HG02885 (cell line): ENCODE measurements at regions not wholly inside any gene's neighbourhood (a gene's known extent, or its start where the extent isn't known, plus 50 kb on each side); places are given as distances from the start of the nearest gene placed in this dataset.
A peak's percentile ranks its signal among the peaks of the same experiment; 100 is the strongest.
"Not testable (repeated sequence)": the region's sequence is repeated elsewhere in the genome, so short reads cannot be mapped to it uniquely, and the experiment has no call there.

Source experiments
- ATAC-seq: cut with Tn5 transposase; IDR thresholded peaks from one replicate; pipeline ENCODE4 v1.9.1; 2021; ENCODE audit warnings: mild to moderate bottlenecking; ENCODE audit not compliant: unreplicated experiment, poor library complexity

GRCh38 chr2:143940720-143941119, 579.2 kb downstream of the ZEB2 start:
- no peak for ATAC-seq

- no peak for ATAC-seq
Observed at GRCh38 chr2:143939626-143940330, 580.1 kb downstream of the ZEB2 start.

- peak; percentile 18 for ATAC-seq
Observed at GRCh38 chr2:143937723-143938350, 582.1 kb downstream of the ZEB2 start.

GRCh38 chr2:143936848-143937722, 582.8 kb downstream of the ZEB2 start:
- ATAC-seq: peak; percentile 78

GRCh38 chr2:143936538-143936847, 583.4 kb downstream of the ZEB2 start:
- ATAC-seq: no peak

GRCh38 chr2:143935482-143935752, 584.5 kb downstream of the ZEB2 start:
- no peak for ATAC-seq

- no peak for ATAC-seq
Observed at GRCh38 chr2:143934626-143935481, 585.1 kb downstream of the ZEB2 start.

- no peak for ATAC-seq
Observed at GRCh38 chr2:143933946-143934569, 585.9 kb downstream of the ZEB2 start.

- no peak for ATAC-seq
Observed at GRCh38 chr2:143930891-143931290, 589.0 kb downstream of the ZEB2 start.

- no peak for ATAC-seq
Observed at GRCh38 chr2:143928613-143929012, 591.3 kb downstream of the ZEB2 start.

GRCh38 chr2:143928184-143928583, 591.7 kb downstream of the ZEB2 start:
- ATAC-seq: no peak

GRCh38 chr2:143926736-143927135, 593.2 kb downstream of the ZEB2 start:
- no peak for ATAC-seq

- ATAC-seq: not testable (repeated sequence)
Observed at GRCh38 chr2:143922261-143922830, 597.6 kb downstream of the ZEB2 start.

- no peak for ATAC-seq
Observed at GRCh38 chr2:143918465-143918989, 601.4 kb downstream of the ZEB2 start.

- no peak for ATAC-seq
Observed at GRCh38 chr2:143916781-143917180, 603.1 kb downstream of the ZEB2 start.

- no peak for ATAC-seq
Observed at GRCh38 chr2:143909577-143910353, 610.2 kb downstream of the ZEB2 start.

- ATAC-seq: no peak
Observed at GRCh38 chr2:143908843-143909242, 611.1 kb downstream of the ZEB2 start.

GRCh38 chr2:143907801-143908200, 612.1 kb downstream of the ZEB2 start:
- no peak for ATAC-seq

GRCh38 chr2:143906850-143907249, 613.1 kb downstream of the ZEB2 start:
- no peak for ATAC-seq
